Mucosa of stomach (tissue), 1 donor: ENCODE measurements at regions not wholly inside any gene's neighbourhood (a gene's known extent, or its start where the extent isn't known, plus 50 kb on each side); places are given as distances from the start of the nearest gene placed in this dataset.

Source experiments
- H3K27me3 ChIP-seq: one replicate; pipeline ENCODE4 v1.7.0; 2013; ENCODE audit warnings: mild to moderate bottlenecking, low read length; ENCODE audit not compliant: control insufficient read depth, insufficient read depth
- H3K36me3 ChIP-seq: one replicate; pipeline ENCODE4 v1.7.0; 2013; ENCODE audit warnings: low read length; ENCODE audit not compliant: control insufficient read depth, insufficient read depth
- H3K4me1 ChIP-seq: one replicate; pipeline ENCODE4 v1.7.0; 2013; ENCODE audit warnings: mild to moderate bottlenecking, low read length; ENCODE audit not compliant: control insufficient read depth, insufficient read depth
- H3K4me3 ChIP-seq: one replicate; pipeline ENCODE4 v1.7.0; 2013; ENCODE audit warnings: low read length
- H3K9ac ChIP-seq: one replicate; pipeline ENCODE4 v1.7.0; 2013; ENCODE audit warnings: mild to moderate bottlenecking, low read length, moderate library complexity
- H3K9me3 ChIP-seq: one replicate; pipeline ENCODE4 v1.7.0; 2013; ENCODE audit warnings: mild to moderate bottlenecking, low read length, moderate library complexity; ENCODE audit not compliant: control insufficient read depth
- donor health status: Pancreatic carcinoma.

- Histone ChIP-seq H3K36me3 (no peaks in the 10 kb centered on the region), H3K9me3 (no peaks in the 10 kb centered on the region), H3K27me3 (peaks cover 3% of the 10 kb centered on the region), H3K4me1 (no peaks in the 10 kb centered on the region), H3K4me3 (no peak overlapping the region), H3K9ac (no peak overlapping the region)
These were observed 148.5 kb downstream of the CDC5L start for GRCh38 chr6:44535967-44536366.

- Histone ChIP-seq H3K27me3 (no peaks in the 10 kb centered on the region), H3K9me3 (no peaks in the 10 kb centered on the region), H3K4me3 (no peak overlapping the region), H3K36me3 (no peaks in the 10 kb centered on the region), H3K4me1 (no peaks in the 10 kb centered on the region), H3K9ac (no peak overlapping the region)
These were observed 150.0 kb downstream of the CDC5L start for GRCh38 chr6:44537306-44538049.

- no peak overlapping the region for H3K4me3 ChIP-seq
- no peak overlapping the region for H3K9ac ChIP-seq
- H3K9me3 ChIP-seq = no peaks in the 10 kb centered on the region
- no peaks in the 10 kb centered on the region for H3K36me3 ChIP-seq
- no peaks in the 10 kb centered on the region for H3K4me1 ChIP-seq
- H3K27me3 ChIP-seq = no peaks in the 10 kb centered on the region
These were observed 150.8 kb downstream of the CDC5L start for GRCh38 chr6:44538131-44538806.

GRCh38 chr6:44538807-44539201, 151.3 kb downstream of the CDC5L start:
- no peaks in the 10 kb centered on the region for H3K9me3 ChIP-seq
- no peak overlapping the region for H3K9ac ChIP-seq
- H3K4me3 ChIP-seq = no peak overlapping the region
- no peaks in the 10 kb centered on the region for H3K27me3 ChIP-seq
- no peaks in the 10 kb centered on the region for H3K4me1 ChIP-seq
- no peaks in the 10 kb centered on the region for H3K36me3 ChIP-seq

GRCh38 chr6:44539701-44540355, 152.3 kb downstream of the CDC5L start:
- H3K4me3 ChIP-seq = no peak overlapping the region
- no peaks in the 10 kb centered on the region for H3K36me3 ChIP-seq
- no peak overlapping the region for H3K9ac ChIP-seq
- no peaks in the 10 kb centered on the region for H3K4me1 ChIP-seq
- no peaks in the 10 kb centered on the region for H3K27me3 ChIP-seq
- H3K9me3 ChIP-seq = no peaks in the 10 kb centered on the region

GRCh38 chr6:44540881-44541280, 153.4 kb downstream of the CDC5L start:
- no peaks in the 10 kb centered on the region for H3K36me3 ChIP-seq
- H3K9me3 ChIP-seq = no peaks in the 10 kb centered on the region
- H3K4me3 ChIP-seq = no peak overlapping the region
- no peaks in the 10 kb centered on the region for H3K27me3 ChIP-seq
- no peaks in the 10 kb centered on the region for H3K4me1 ChIP-seq
- H3K9ac ChIP-seq = no peak overlapping the region

GRCh38 chr6:44542401-44543116, 155.1 kb downstream of the CDC5L start:
- Histone ChIP-seq H3K27me3 (no peaks in the 10 kb centered on the region), H3K36me3 (no peaks in the 10 kb centered on the region), H3K4me3 (no peak overlapping the region), H3K9ac (no peak overlapping the region), H3K9me3 (no peaks in the 10 kb centered on the region), H3K4me1 (no peaks in the 10 kb centered on the region)

- Histone ChIP-seq H3K36me3 (no peaks in the 10 kb centered on the region), H3K27me3 (no peaks in the 10 kb centered on the region), H3K9ac (no peak overlapping the region), H3K4me1 (no peaks in the 10 kb centered on the region), H3K9me3 (no peaks in the 10 kb centered on the region), H3K4me3 (no peak overlapping the region)
These were observed 156.2 kb downstream of the CDC5L start for GRCh38 chr6:44543664-44544063.

GRCh38 chr6:44545224-44545623, 157.7 kb downstream of the CDC5L start:
- Histone ChIP-seq H3K36me3 (no peaks in the 10 kb centered on the region), H3K4me3 (no peak overlapping the region), H3K9me3 (no peaks in the 10 kb centered on the region), H3K4me1 (no peaks in the 10 kb centered on the region), H3K27me3 (no peaks in the 10 kb centered on the region), H3K9ac (no peak overlapping the region)

GRCh38 chr6:44548319-44548718, 160.8 kb downstream of the CDC5L start:
- Histone ChIP-seq H3K4me3 (no peak overlapping the region), H3K36me3 (no peaks in the 10 kb centered on the region), H3K9ac (no peak overlapping the region), H3K9me3 (no peaks in the 10 kb centered on the region), H3K4me1 (no peaks in the 10 kb centered on the region), H3K27me3 (no peaks in the 10 kb centered on the region)

- H3K27me3 ChIP-seq = no peaks in the 10 kb centered on the region
- H3K9ac ChIP-seq = no peak overlapping the region
- no peaks in the 10 kb centered on the region for H3K36me3 ChIP-seq
- no peak overlapping the region for H3K4me3 ChIP-seq
- no peaks in the 10 kb centered on the region for H3K4me1 ChIP-seq
- H3K9me3 ChIP-seq = no peaks in the 10 kb centered on the region
These were observed 162.0 kb downstream of the CDC5L start for GRCh38 chr6:44549516-44549915.

- Histone ChIP-seq H3K4me3 (no peak overlapping the region), H3K9me3 (no peaks in the 10 kb centered on the region), H3K27me3 (no peaks in the 10 kb centered on the region), H3K36me3 (no peaks in the 10 kb centered on the region), H3K4me1 (peaks cover 6% of the 10 kb centered on the region), H3K9ac (no peak overlapping the region)
These were observed 166.7 kb downstream of the CDC5L start for GRCh38 chr6:44554194-44554593.
